ENCODE measurements at regions not wholly inside any gene's neighbourhood (a gene's known extent, or its start where the extent isn't known, plus 50 kb on each side); places are given as distances from the start of the nearest gene placed in this dataset.

- no peaks in the 10 kb centered on the region for H3K27me3 ChIP-seq (ENCODE audit: insufficient read depth, low read length)
- no peaks in the 10 kb centered on the region for H3K79me2 ChIP-seq (ENCODE audit: insufficient read depth, low read length)
- no peak for ATAC-seq
- peaks cover 0 to 5% of the 10 kb centered on the region in 2 experiments; a peak in 1 of 4 replicates for H3K4me1 ChIP-seq (ENCODE audit: control insufficient read depth in 1 of 2, insufficient read depth in 2 of 2, low read length in 2 of 2)
- ChIA-PET CTCF (no interaction called here), RAD21 (ENCODE audit: low non-redundant PET in 1 of 2, low total read pairs in 2 of 2, uncharacterized antibody in 2 of 2, unreplicated experiment in 2 of 2) (no interaction called here), POLR2A (no interaction called here)
- no peaks in the 10 kb centered on the region for H3K9me2 ChIP-seq (ENCODE audit: insufficient read depth)
- no peak for TF ChIP-seq FOSL1 (IDR thresholded peaks at IDR 0.05; ENCODE audit: low read depth)
- no peak for TF ChIP-seq SP1 (IDR thresholded peaks at IDR 0.05; ENCODE audit: low read depth)
- TF ChIP-seq REST (IDR thresholded peaks at IDR 0.05; ENCODE audit: low read depth) = no peak
- TF ChIP-seq POLR2A (IDR thresholded peaks at IDR 0.05; ENCODE audit: borderline replicate concordance, extremely low read depth, insufficient read depth, insufficient read length) = no peak
- TF ChIP-seq EZH2phosphoT487 (IDR thresholded peaks at IDR 0.05; ENCODE audit: borderline replicate concordance) = no peak
- TF ChIP-seq SRF (IDR thresholded peaks at IDR 0.05; ENCODE audit: low read depth) = no peak
- TF ChIP-seq ZNF274 (IDR thresholded peaks at IDR 0.05; ENCODE audit: low read depth, low read length) = no peak
- TF ChIP-seq EZH2 (IDR thresholded peaks at IDR 0.05) = no peak
- TF ChIP-seq MAX (IDR thresholded peaks at IDR 0.05) = no peak
- TF ChIP-seq CTCF (IDR thresholded peaks at IDR 0.05 in 2 of 3, conservative IDR thresholded peaks at IDR 0.05 in 1 of 3; ENCODE audit: borderline replicate concordance in 1 of 3, insufficient read depth in 1 of 3, low read depth in 2 of 3, low read length in 2 of 3) = no peak
- TF ChIP-seq EGR1 (IDR thresholded peaks at IDR 0.05; ENCODE audit: low read depth) = no peak
- no peak for TF ChIP-seq SIN3A (IDR thresholded peaks at IDR 0.05; ENCODE audit: low read depth)
- no peak overlapping the region for H3K4me2 ChIP-seq (ENCODE audit: low read length)
- H3K9me3 ChIP-seq (ENCODE audit: control insufficient read depth in 1 of 2, insufficient read depth in 1 of 2, low read depth in 1 of 2, low read length in 2 of 2) = no peaks in the 10 kb centered on the region
- BruUV-seq (replicated peaks) = no TSS peak
- no peak overlapping the region for H3K27ac ChIP-seq (ENCODE audit: low read depth, low read length)
- no peak overlapping the region for H3K4me3 ChIP-seq (replicated peaks in 1 of 2; ENCODE audit: low read depth in 1 of 2, low read length in 2 of 2)
- H3K36me3 ChIP-seq (ENCODE audit: control insufficient read depth in 1 of 2, insufficient read depth in 2 of 2, low read length in 2 of 2) = no peaks in the 10 kb centered on the region
- no peak for DNase-seq (ENCODE audit: low read depth, low spot score)
- intact Hi-C loops (cut with micrococcal nuclease) = no loop called here
- H3K9ac ChIP-seq (ENCODE audit: low read length) = no peak overlapping the region
- H4K20me1 ChIP-seq (ENCODE audit: insufficient read depth) = no peaks in the 10 kb centered on the region
- H2AFZ ChIP-seq (ENCODE audit: low read depth, low read length, poor library complexity, severe bottlenecking) = no peak overlapping the region
Observed at GRCh38 chr3:150291515-150291914, 116.6 kb upstream of the TSC22D2 start.

Data from HCT116 (cell line).